H1 (cell line): ENCODE measurements at regions not wholly inside any gene's neighbourhood (a gene's known extent, or its start where the extent isn't known, plus 50 kb on each side); places are given as distances from the start of the nearest gene placed in this dataset.

ENCODE experiments used
- CTCF ChIA-PET: fragments of 300-600 bp; sonication (Branson Sonifier 250); formaldehyde crosslinking; loops from one replicate; lab custom pipeline; 2021; ENCODE audit not compliant: partially characterized antibody; lab: Charles Lee
- POLR2A ChIA-PET: fragments of 300-600 bp; sonication (Branson Sonifier 250); formaldehyde crosslinking; loops from one replicate; lab custom pipeline; 2021; ENCODE audit warnings: inconsistent platforms; ENCODE audit not compliant: partially characterized antibody; lab: Charles Lee
- DNase-seq, 2 experiments: peaks; one replicate each; pipeline versions ENCODE4 v3.0.0 to v3.0.0-alpha.2; 2010 to 2022; ENCODE audit warnings: low spot score in 2 of 2, low read depth in 1 of 2, mixed read lengths in 1 of 2
- FAIRE-seq: peaks from 2 replicates; lab custom pipeline; 2011; peaks lifted over from hg19 to GRCh38; lab: Jason Lieb, UNC
- H2AFZ ChIP-seq: 2 replicates; pipeline ENCODE4 v1.8.1; 2012; ENCODE audit warnings: low read length, inconsistent platforms
- H2AK5ac ChIP-seq: 2 replicates; pipeline ENCODE4 v1.6.1; 2013; ENCODE audit warnings: low read depth, low read length
- H2BK120ac ChIP-seq: replicated peaks from 2 replicates; pipeline ENCODE3; 2013; ENCODE audit warnings: low read depth, low read length, inconsistent platforms
- H2BK12ac ChIP-seq: 2 replicates; pipeline ENCODE4 v1.6.1; 2013; ENCODE audit warnings: low read depth, low read length
- H2BK15ac ChIP-seq: 2 replicates; pipeline ENCODE4 v1.6.1; 2013; ENCODE audit warnings: low read length
- H2BK20ac ChIP-seq: 2 replicates; pipeline ENCODE4 v1.6.1; 2013; ENCODE audit warnings: low read length
- H2BK5ac ChIP-seq: 2 replicates; pipeline ENCODE4 v1.6.1; 2013; ENCODE audit warnings: low read depth, low read length
- H3K14ac ChIP-seq: 2 replicates; pipeline ENCODE4 v1.6.1; 2013; ENCODE audit warnings: inconsistent platforms; ENCODE audit not compliant: insufficient read length
- H3K18ac ChIP-seq: 2 replicates; pipeline ENCODE4 v1.6.1; 2013; ENCODE audit warnings: low read length; ENCODE audit errors: extremely low read depth
- H3K23ac ChIP-seq: 2 replicates; pipeline ENCODE4 v1.6.1; 2013; ENCODE audit warnings: inconsistent platforms; ENCODE audit not compliant: insufficient read length
- H3K23me2 ChIP-seq: 2 replicates; pipeline ENCODE4 v1.6.1; 2013; ENCODE audit warnings: low read depth, low read length
- H3K27ac ChIP-seq: 2 replicates; pipeline ENCODE4 v1.6.1; 2011; ENCODE audit warnings: low read depth, low read length, inconsistent platforms
- H3K27me3 ChIP-seq, 4 experiments: replicated peaks in 1 of 4; 1 replicate in 1 of 4; 2 replicates in 3 of 4; pipeline versions ENCODE4 v1.6.1 to v1.8.1; 2011 to 2013; ENCODE audit warnings: low read length in 3 of 4, mild to moderate bottlenecking in 3 of 4, inconsistent platforms in 2 of 4, mixed read lengths in 2 of 4, moderate library complexity in 1 of 4; ENCODE audit not compliant: control insufficient read depth in 3 of 4, insufficient read depth in 3 of 4; ENCODE audit errors: extremely low read depth in 1 of 4
- H3K36me3 ChIP-seq, 4 experiments: 2 replicates each; pipeline versions ENCODE4 v1.6.1 to v1.8.1; 2011 to 2013; ENCODE audit warnings: mild to moderate bottlenecking in 4 of 4, low read length in 3 of 4, moderate library complexity in 2 of 4, control low read depth in 1 of 4, inconsistent platforms in 1 of 4; ENCODE audit not compliant: insufficient read depth in 4 of 4, control insufficient read depth in 2 of 4
- H3K4ac ChIP-seq: replicated peaks from 2 replicates; pipeline ENCODE3; 2013; ENCODE audit warnings: low read length, low read depth, mixed read lengths, inconsistent platforms; ENCODE audit not compliant: insufficient read length
- H3K4me1 ChIP-seq, 4 experiments: replicated peaks in 1 of 4; 1 replicate in 1 of 4; 2 replicates in 3 of 4; pipeline versions ENCODE4 v1.6.1 to v1.8.1; 2011 to 2013; ENCODE audit warnings: low read length in 3 of 4, inconsistent platforms in 2 of 4, mixed read lengths in 1 of 4; ENCODE audit not compliant: insufficient read depth in 4 of 4, control insufficient read depth in 3 of 4
- H3K4me2 ChIP-seq, 2 experiments: 2 replicates each; pipeline versions ENCODE4 v1.6.1 to v1.8.1; 2011 to 2013; ENCODE audit warnings: low read depth in 2 of 2, low read length in 2 of 2, control low read depth in 1 of 2, inconsistent platforms in 1 of 2, mild to moderate bottlenecking in 1 of 2; ENCODE audit not compliant: insufficient read depth in 1 of 2
- H3K4me3 ChIP-seq, 4 experiments: fragments of 200-600, 300-600 bp in 1 of 4; sonication (generic), shearing (Covaris generic), sonication (Bioruptor Twin) in 1 of 4; 2 replicates each; pipeline versions ENCODE4 v1.5.1 to v1.8.1; 2011 to 2016; ENCODE audit warnings: low read length in 4 of 4, low read depth in 3 of 4, control low read depth in 2 of 4, inconsistent platforms in 2 of 4, mild to moderate bottlenecking in 2 of 4, mixed read lengths in 1 of 4, moderate library complexity in 1 of 4; ENCODE audit not compliant: insufficient read depth in 2 of 4; ENCODE audit errors: extremely low read depth in 1 of 4
- H3K56ac ChIP-seq: replicated peaks from 2 replicates; pipeline ENCODE3; 2013; ENCODE audit warnings: low read depth, mild to moderate bottlenecking, mixed read lengths, low read length, inconsistent platforms; ENCODE audit not compliant: insufficient read length
- H3K79me1 ChIP-seq: 2 replicates; pipeline ENCODE4 v1.6.1; 2013; ENCODE audit warnings: low read depth, low read length, control low read depth
- H3K79me2 ChIP-seq, 2 experiments: 2 replicates each; pipeline versions ENCODE4 v1.6.1 to v1.8.1; 2012 to 2013; ENCODE audit warnings: low read length in 2 of 2, mild to moderate bottlenecking in 2 of 2, inconsistent platforms in 1 of 2; ENCODE audit not compliant: insufficient read depth in 2 of 2, control insufficient read depth in 1 of 2
- H3K9ac ChIP-seq, 4 experiments: replicated peaks in 1 of 4; 1 replicate in 1 of 4; 2 replicates in 3 of 4; pipeline versions ENCODE4 v1.6.1 to v1.8.1; 2011 to 2013; ENCODE audit warnings: low read depth in 3 of 4, low read length in 3 of 4, control low read depth in 2 of 4, mild to moderate bottlenecking in 2 of 4, moderate library complexity in 2 of 4, inconsistent platforms in 1 of 4; ENCODE audit errors: extremely low read depth in 1 of 4
- H3K9me3 ChIP-seq, 2 experiments: 2 replicates each; pipeline versions ENCODE4 v1.6.1 to v1.8.1; 2012 to 2013; ENCODE audit warnings: mild to moderate bottlenecking in 2 of 2, moderate library complexity in 2 of 2, control low read depth in 1 of 2, inconsistent platforms in 1 of 2, low read depth in 1 of 2, low read length in 1 of 2, mixed read lengths in 1 of 2; ENCODE audit not compliant: insufficient read depth in 2 of 2
- H4K20me1 ChIP-seq, 2 experiments: replicated peaks in 1 of 2; 2 replicates each; pipeline versions ENCODE3 to v1.8.1; 2011 to 2013; ENCODE audit warnings: inconsistent platforms in 2 of 2, low read length in 2 of 2, mild to moderate bottlenecking in 1 of 2; ENCODE audit not compliant: insufficient read depth in 2 of 2, control insufficient read depth in 1 of 2
- H4K5ac ChIP-seq: 2 replicates; pipeline ENCODE4 v1.6.1; 2013; ENCODE audit warnings: low read length, low read depth, mixed read lengths, inconsistent platforms; ENCODE audit not compliant: insufficient read length
- H4K8ac ChIP-seq: 2 replicates; pipeline ENCODE4 v1.8.0; 2013; ENCODE audit warnings: mild to moderate bottlenecking, moderate library complexity, low read length, inconsistent platforms; ENCODE audit not compliant: insufficient read depth; ENCODE audit errors: extremely low read depth
- H4K91ac ChIP-seq: replicated peaks from 2 replicates; pipeline ENCODE3; 2013; ENCODE audit warnings: low read length, mixed read lengths, inconsistent platforms; ENCODE audit not compliant: insufficient read length
- CEBPB ChIP-seq: IDR thresholded peaks from 2 replicates; pipeline ENCODE4 v1.6.1; 2012; ENCODE audit warnings: low read depth, low read length
- KDM4A ChIP-seq: IDR thresholded peaks from one replicate; pipeline ENCODE4 v1.7.1; 2012; ENCODE audit warnings: low read depth, mild to moderate bottlenecking, moderate library complexity, low read length, inconsistent platforms; ENCODE audit not compliant: severe bottlenecking
- MAFK ChIP-seq: IDR thresholded peaks from 2 replicates; pipeline ENCODE4 v1.6.1; 2012; ENCODE audit warnings: low read depth, mild to moderate bottlenecking, improper control_type of control experiment, low read length
- RBBP5 ChIP-seq: IDR thresholded peaks from 2 replicates; pipeline ENCODE4 v1.7.1; 2012; ENCODE audit warnings: low read depth, mild to moderate bottlenecking, inconsistent platforms, low read length, moderate library complexity, borderline replicate concordance
- SIX5 ChIP-seq: IDR thresholded peaks from 2 replicates; pipeline ENCODE4 v1.6.1; 2011; ENCODE audit warnings: mild to moderate bottlenecking, low read depth, low read length
- WGBS, 2 experiments: shearing (Covaris generic) in 1 of 2; methylation state at CpG; one replicate each; pipeline versions ENCODE4 v1.1.6 to v1.1.7; 2013 to 2015; ENCODE audit warnings: low lambda C conversion rate in 2 of 2, mixed read lengths in 2 of 2, inconsistent platforms in 1 of 2, low coverage in 1 of 2, missing lambda C conversion rate in 1 of 2; ENCODE audit not compliant: insufficient replicate concordance in 2 of 2, insufficient coverage in 1 of 2, insufficient read length in 1 of 2; ENCODE audit errors: extremely low coverage in 1 of 2, missing lambda C conversion rate in 1 of 2; 5-methylcytosine and 5-hydroxymethylcytosine counted together

DNA sequence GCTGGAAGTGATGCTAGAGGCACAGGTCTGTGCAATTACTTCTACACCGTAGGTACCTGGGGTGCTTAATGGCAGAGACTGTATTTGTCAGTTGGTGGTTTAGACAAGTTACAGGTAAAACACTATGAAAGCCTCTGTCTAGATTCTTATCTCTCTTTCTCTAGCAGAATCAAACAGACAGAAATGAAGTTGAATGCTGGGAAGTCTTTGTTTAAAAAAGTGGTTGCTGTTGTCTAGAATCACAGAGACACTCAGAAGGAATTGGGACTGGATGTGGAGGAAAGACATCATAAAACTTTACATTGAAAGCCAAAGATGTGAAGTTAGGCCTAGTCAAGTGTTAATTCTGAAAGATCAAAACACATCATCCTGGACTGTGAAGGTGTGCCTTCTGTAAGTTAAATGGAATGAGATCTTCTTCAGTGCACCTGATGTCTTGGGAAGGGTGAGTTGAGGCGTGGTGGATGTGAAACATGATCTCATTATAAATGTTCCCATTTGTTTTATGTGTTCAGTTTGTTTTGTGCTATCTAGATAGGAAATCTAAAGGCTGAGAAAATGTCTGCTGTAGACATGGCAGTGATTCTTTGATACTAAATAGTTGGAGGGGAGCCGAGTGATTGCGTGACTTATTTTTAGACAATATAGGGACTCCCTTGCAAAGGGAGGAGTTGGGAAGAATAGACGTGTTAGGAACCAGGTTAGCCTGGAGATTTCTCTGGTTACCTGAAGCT lies 290.2 kb downstream of the SOX4 start:
- H3K79me1 ChIP-seq = peaks cover 2% of the 10 kb centered on the region; the same call in 1 of the 2 replicates
- H3K4me1 ChIP-seq = peaks cover 2 to 8% (median 5%) of the 10 kb centered on the region in 4 experiments; a peak in 5 of 7 replicates
- H3K23me2 ChIP-seq = no peaks in the 10 kb centered on the region
- TF ChIP-seq CEBPB = no peak
- TF ChIP-seq SIX5 = no peak
- no peak for TF ChIP-seq KDM4A
- no peak for TF ChIP-seq RBBP5
- TF ChIP-seq MAFK = no peak
- H3K4ac ChIP-seq = no peak overlapping the region
- H3K18ac ChIP-seq = no peak overlapping the region
- POLR2A ChIA-PET = no interaction called here
- no peak overlapping the region for H2BK120ac ChIP-seq
- no peak for DNase-seq
- no peak overlapping the region for H4K8ac ChIP-seq
- no peak for FAIRE-seq
- no peak overlapping the region for H3K4me3 ChIP-seq
- no peak overlapping the region for H3K4me2 ChIP-seq
- H3K36me3 ChIP-seq = peaks cover 0 to 3% (median 0%) of the 10 kb centered on the region in 4 experiments; a peak in 2 of 8 replicates
- H3K27ac ChIP-seq = no peak overlapping the region
- H3K9ac ChIP-seq = no peak overlapping the region
- H2BK20ac ChIP-seq = no peak overlapping the region
- no peak overlapping the region for H4K91ac ChIP-seq
- H3K14ac ChIP-seq = no peak overlapping the region
- no peak overlapping the region for H4K5ac ChIP-seq
- H3K27me3 ChIP-seq = no peaks in the 10 kb centered on the region
- no peak overlapping the region for H2BK15ac ChIP-seq
- no peak overlapping the region for H2BK12ac ChIP-seq
- CTCF ChIA-PET = interaction anchor here (0.6 kb wide), 1 partner anchor 21 kb away, joined by 3 read pairs; no protein-coding TSS in a partner anchor
- no peaks in the 10 kb centered on the region for H4K20me1 ChIP-seq
- WGBS, 2 experiments = 91% methylated on average over 5 of the region's 5 CpGs; no CpG with 5 or more reads in 1 of the 2 experiments
- H2AFZ ChIP-seq = no peak overlapping the region
- no peak overlapping the region for H2AK5ac ChIP-seq
- H3K56ac ChIP-seq = no peak overlapping the region
- H3K9me3 ChIP-seq = no peaks in the 10 kb centered on the region
- peaks cover 0 to 60% of the 10 kb centered on the region in 2 experiments; a peak in 2 of 4 replicates for H3K79me2 ChIP-seq
- no peak overlapping the region for H3K23ac ChIP-seq
- no peak overlapping the region for H2BK5ac ChIP-seq
